ENCODE measurements at regions not wholly inside any gene's neighbourhood (a gene's known extent, or its start where the extent isn't known, plus 50 kb on each side); places are given as distances from the start of the nearest gene placed in this dataset.

GRCh38 chr4:28787947-28788346, 1927.3 kb downstream of the STIM2 start:
- no peaks in the 10 kb centered on the region for H3K36me3 ChIP-seq (ENCODE audit: control insufficient read depth, insufficient read depth, low read length)
- no peak for TF ChIP-seq CTCF (IDR thresholded peaks at IDR 0.05; ENCODE audit: insufficient read depth, low read length, poor library complexity, severe bottlenecking)
- H3K27me3 ChIP-seq (ENCODE audit: control insufficient read depth, insufficient read depth, low read length) = no peaks in the 10 kb centered on the region
- no peak overlapping the region for H3K4me3 ChIP-seq (ENCODE audit: low read depth, low read length)
- no peak for DNase-seq (ENCODE audit: low read depth)

GRCh38 chr4:28788929-28789490, 1928.4 kb downstream of the STIM2 start:
- Histone ChIP-seq H3K36me3 (ENCODE audit: control insufficient read depth, insufficient read depth, low read length) (no peaks in the 10 kb centered on the region), H3K27me3 (ENCODE audit: control insufficient read depth, insufficient read depth, low read length) (no peaks in the 10 kb centered on the region), H3K4me3 (ENCODE audit: low read depth, low read length) (no peak overlapping the region)
- no peak for TF ChIP-seq CTCF (IDR thresholded peaks at IDR 0.05; ENCODE audit: insufficient read depth, low read length, poor library complexity, severe bottlenecking)
- DNase-seq (ENCODE audit: low read depth) = no peak

- no peak for DNase-seq (ENCODE audit: low read depth)
- H3K36me3 ChIP-seq (ENCODE audit: control insufficient read depth, insufficient read depth, low read length) = no peaks in the 10 kb centered on the region
- H3K4me3 ChIP-seq (ENCODE audit: low read depth, low read length) = no peak overlapping the region
- no peak for TF ChIP-seq CTCF (IDR thresholded peaks at IDR 0.05; ENCODE audit: insufficient read depth, low read length, poor library complexity, severe bottlenecking)
- no peaks in the 10 kb centered on the region for H3K27me3 ChIP-seq (ENCODE audit: control insufficient read depth, insufficient read depth, low read length)
Observed at GRCh38 chr4:28792917-28793597, 1927.1 kb upstream of the PCDH7 start.

- no peak for TF ChIP-seq CTCF (IDR thresholded peaks at IDR 0.05; ENCODE audit: insufficient read depth, low read length, poor library complexity, severe bottlenecking)
- no peak for DNase-seq (ENCODE audit: low read depth)
- no peaks in the 10 kb centered on the region for H3K27me3 ChIP-seq (ENCODE audit: control insufficient read depth, insufficient read depth, low read length)
- H3K36me3 ChIP-seq (ENCODE audit: control insufficient read depth, insufficient read depth, low read length) = no peaks in the 10 kb centered on the region
- H3K4me3 ChIP-seq (ENCODE audit: low read depth, low read length) = no peak overlapping the region
Observed at GRCh38 chr4:28799696-28800095, 1920.5 kb upstream of the PCDH7 start.

GRCh38 chr4:28811025-28811424, 1909.1 kb upstream of the PCDH7 start:
- H3K27me3 ChIP-seq (ENCODE audit: control insufficient read depth, insufficient read depth, low read length) = no peaks in the 10 kb centered on the region
- no peak for DNase-seq (ENCODE audit: low read depth)
- H3K36me3 ChIP-seq (ENCODE audit: control insufficient read depth, insufficient read depth, low read length) = no peaks in the 10 kb centered on the region
- TF ChIP-seq CTCF (IDR thresholded peaks at IDR 0.05; ENCODE audit: insufficient read depth, low read length, poor library complexity, severe bottlenecking) = no peak
- no peak overlapping the region for H3K4me3 ChIP-seq (ENCODE audit: low read depth, low read length)

GRCh38 chr4:28822163-28822562, 1898.0 kb upstream of the PCDH7 start:
- Histone ChIP-seq H3K4me3 (ENCODE audit: low read depth, low read length) (no peak overlapping the region), H3K27me3 (ENCODE audit: control insufficient read depth, insufficient read depth, low read length) (no peaks in the 10 kb centered on the region), H3K36me3 (ENCODE audit: control insufficient read depth, insufficient read depth, low read length) (no peaks in the 10 kb centered on the region)
- TF ChIP-seq CTCF (IDR thresholded peaks at IDR 0.05; ENCODE audit: insufficient read depth, low read length, poor library complexity, severe bottlenecking) = no peak
- no peak for DNase-seq (ENCODE audit: low read depth)
